ACHN (cell line): ENCODE measurements at regions not wholly inside any gene's neighbourhood (a gene's known extent, or its start where the extent isn't known, plus 50 kb on each side); places are given as distances from the start of the nearest gene placed in this dataset.

Source experiments
- DNase-seq: peaks from one replicate; pipeline ENCODE4 v3.0.0-alpha.2; 2015
- in situ Hi-C: cut with HindIII; loops from 2 replicates; pipeline ENCODE4 v1.10.0; 2017; ENCODE audit warnings: low sequenced_read_pairs, low pct_ligation_motif_present, low pct_unique_long_range_greater_than_20kb

DNA sequence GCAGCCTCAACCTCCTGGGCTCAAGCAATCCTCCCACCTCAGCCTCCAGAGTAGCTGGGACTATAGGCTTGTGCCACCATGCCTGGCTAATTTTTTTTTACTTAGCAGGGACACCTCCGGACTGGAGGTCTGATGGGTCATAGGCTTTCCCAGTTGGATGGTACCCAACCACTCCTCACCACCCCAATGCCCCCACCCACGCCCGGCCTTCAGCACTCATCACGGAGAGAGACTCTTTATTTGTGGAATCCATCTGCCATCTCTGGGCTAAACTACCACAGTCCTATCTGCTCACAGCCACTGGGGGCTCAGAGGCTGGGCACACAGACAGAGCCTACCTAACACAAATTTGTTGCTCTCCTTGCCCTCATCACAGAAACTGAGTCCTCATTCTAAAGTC lies 58.3 kb upstream of the STXBP1 start:
- no peak for DNase-seq
- in situ Hi-C loops: no loop called here

DNA sequence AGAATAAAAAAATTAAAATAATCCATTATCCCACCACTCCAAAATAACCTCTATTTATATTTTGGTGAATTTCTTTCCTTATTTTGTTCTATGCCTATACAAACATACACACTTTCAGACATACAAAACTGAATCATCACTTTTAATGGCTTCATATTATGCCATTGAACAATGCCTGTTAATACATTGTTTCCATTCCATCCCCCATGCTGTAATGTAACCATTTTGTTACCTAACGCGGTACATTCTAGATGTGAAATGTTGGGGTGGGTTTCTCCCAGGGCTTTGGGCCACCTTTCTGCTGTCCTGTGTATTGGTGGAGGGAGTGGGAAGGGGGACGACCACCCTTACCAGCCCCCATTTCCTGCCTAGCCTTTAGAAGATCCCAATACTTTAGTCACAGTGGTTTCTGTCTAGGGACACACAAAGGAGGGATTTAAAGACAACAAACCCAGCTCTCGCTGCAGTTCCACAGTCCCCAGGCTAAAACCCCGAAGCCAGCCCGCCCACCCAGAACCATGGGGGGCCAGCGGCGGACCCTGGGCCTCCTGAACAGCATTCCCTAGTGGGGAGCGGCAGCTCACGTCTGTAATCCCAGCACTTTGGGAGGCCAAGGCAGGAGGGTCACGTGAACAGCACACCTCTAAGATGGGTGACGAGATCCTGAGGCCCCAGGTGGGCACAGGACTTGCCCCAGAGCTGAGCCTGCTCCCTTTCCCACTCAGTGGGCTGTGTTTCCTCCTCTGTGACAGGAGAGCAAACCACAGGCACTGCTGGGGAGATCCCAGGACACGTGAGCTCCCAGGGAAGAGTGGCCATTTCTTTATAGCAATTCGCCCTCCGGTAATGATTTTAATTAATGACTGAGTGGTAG lies 56.9 kb upstream of the STXBP1 start:
- in situ Hi-C loops: no loop called here
- no peak for DNase-seq

DNA sequence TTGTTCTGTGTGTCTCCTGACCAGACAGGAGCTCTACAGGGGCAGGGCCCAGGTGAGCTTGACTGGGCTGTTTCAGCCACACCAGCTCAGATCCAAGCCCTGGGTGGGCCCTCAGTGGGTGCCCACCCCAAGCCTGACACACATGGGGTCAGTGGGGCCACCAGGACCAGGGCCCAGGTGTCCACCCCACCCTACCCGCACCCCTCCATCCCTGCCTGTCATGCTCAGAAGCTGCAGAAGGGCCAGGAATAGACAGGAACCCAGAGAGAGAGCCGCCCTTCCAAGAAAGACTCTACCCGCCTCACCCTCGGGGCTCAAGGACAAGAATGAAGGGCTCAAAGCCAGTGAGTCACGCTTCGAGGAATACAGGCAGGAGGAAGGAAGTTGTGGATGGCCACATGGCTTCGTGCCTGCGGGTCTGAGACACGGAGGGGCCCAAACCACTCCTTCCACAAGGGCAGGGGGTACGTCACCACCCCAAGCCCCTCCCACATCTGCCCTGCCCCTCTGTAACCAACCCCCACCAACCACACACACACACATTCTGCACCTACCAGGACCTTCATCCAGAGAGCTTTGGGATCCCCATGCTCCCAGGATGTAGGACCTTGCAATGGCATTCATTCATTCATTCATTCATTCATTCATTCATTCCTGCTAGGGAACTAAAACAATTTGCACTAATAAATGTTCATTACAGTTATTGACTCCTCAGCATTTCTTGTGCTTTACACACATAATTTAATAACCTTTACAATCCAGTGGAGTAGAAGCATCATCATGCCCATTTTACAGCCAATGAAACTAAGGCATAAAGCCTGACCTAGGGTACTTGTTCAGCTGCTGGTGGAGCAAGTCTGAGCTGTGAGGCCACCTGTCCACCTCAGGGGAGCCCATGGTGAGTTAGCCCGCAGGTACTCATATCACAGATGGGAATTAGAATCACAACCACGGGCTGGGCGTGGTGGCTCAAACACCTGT lies 55.9 kb upstream of the STXBP1 start:
- in situ Hi-C loops: no loop called here
- DNase-seq: peak; percentile 87

DNA sequence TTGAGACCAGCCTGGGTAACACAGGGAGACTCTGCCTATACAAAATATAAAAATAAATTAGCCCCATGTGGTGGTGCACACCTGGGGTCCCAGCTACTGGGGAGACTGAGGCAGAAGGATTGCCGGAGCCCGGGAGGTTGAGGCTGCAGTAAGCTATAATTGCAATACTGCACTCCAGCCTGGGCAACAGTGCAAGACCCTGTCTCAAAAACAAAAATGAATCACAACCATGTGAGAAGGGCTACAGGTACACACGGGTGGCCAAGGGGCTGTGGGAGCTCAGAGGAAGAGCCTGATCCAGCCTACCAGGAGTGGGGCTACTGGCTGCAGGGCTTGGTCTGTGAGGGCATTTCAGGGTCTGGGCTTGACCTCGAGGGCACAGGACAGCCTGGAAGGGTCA lies 55.2 kb upstream of the STXBP1 start:
- DNase-seq: no peak
- in situ Hi-C loops: no loop called here

DNA sequence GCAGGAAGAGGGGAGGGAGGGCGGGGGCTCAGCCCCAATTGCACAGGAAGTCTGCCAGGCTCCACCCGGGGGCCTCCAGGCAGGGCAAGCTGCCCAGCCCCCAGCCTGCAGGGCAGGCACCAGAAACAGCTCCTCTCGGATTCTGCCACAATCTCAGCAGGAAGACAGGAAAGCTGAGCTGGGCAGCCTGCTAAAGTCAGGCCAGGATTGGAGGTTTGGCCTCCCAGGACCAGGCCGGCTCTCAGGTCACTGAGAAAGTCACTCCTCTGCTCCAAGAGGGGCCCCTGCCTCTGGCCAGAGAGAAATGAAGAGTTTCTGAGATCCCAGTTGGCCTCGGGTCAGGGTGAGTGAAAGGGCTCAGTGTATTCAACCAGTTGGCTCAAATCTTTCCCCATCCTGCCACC lies 54.6 kb upstream of the STXBP1 start:
- DNase-seq: no peak
- in situ Hi-C loops: no loop called here

DNA sequence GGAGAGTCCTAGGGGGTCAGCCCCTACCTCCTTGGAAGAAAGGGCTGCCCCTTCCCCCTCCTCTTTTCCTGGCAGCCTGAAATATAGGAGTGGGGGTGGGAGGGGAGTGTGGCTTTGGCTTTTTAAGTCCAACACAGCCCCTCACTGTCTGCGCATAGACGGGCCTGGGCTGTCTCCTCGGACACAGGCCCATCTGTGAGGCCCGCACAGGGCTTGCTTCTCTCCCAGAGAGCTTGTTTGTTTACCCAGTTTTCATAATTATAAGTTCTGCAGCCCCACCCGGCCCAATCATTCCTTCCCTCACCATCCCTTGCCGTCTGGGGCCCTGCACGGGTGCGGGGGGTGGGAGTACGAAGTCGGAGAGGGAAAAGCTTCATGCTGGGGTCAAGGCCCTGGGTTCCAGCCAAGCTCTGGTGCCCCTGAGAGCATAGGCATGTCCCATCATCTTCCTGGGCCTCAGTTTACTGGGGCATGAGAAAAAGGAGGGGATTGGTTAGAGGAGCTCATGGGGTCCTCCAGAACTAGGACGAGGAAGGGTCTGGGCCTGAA lies 54.0 kb upstream of the STXBP1 start:
- no peak for DNase-seq
- in situ Hi-C loops: no loop called here

DNA sequence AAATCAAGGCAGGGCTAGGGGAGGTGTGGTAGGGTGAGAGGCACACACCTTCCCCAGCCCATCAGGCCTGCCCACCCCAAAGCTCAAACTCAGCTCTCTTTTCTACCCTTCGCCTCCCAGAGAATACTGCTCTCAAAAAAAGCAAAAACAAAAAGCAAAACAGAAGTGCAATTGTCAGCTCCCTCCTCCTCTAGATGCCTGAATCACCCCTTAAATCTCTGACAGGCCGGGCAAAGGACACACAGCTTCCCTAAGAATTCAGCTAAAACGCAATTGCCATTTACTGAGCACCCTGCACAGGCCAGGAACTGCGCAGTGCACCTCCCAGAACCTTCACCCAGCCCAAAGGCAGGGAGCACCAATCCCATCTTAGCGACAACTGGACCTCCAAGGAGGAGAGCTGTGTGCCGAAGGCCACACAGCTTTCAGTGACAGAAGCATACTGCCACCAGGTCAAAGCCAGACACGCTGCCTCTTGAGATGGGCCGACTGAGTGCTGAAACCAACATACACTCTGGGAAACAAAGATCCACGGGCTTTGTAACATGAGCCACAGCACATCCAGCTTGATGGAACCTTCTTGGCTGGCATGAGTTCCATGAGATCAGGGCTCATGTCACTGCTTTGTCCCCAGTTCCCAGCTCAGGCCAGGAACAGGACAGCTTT lies 53.4 kb upstream of the STXBP1 start:
- in situ Hi-C loops: no loop called here
- DNase-seq: no peak

DNA sequence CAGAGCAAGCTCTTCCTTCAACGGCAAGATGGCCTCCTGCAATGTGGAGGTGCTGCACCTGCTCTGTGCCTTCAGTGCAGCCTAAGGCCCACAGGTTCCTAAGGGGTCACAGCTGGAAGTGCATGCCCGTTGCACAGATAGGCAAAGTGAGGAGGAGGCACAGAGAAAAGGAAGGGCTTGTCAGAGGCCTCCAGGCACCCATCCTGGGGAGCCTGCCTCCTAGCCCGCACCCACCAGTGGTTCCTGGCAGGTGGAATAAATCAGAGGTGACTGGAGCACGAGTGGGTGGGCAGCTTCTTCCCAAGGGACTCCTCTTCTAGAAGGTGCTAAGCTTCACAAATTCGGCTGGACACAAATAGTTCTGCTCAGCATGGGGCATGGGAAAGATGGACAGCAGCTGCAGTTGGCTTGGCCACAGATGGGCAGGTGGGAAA lies 52.8 kb upstream of the STXBP1 start:
- in situ Hi-C loops: no loop called here
- DNase-seq: no peak

DNA sequence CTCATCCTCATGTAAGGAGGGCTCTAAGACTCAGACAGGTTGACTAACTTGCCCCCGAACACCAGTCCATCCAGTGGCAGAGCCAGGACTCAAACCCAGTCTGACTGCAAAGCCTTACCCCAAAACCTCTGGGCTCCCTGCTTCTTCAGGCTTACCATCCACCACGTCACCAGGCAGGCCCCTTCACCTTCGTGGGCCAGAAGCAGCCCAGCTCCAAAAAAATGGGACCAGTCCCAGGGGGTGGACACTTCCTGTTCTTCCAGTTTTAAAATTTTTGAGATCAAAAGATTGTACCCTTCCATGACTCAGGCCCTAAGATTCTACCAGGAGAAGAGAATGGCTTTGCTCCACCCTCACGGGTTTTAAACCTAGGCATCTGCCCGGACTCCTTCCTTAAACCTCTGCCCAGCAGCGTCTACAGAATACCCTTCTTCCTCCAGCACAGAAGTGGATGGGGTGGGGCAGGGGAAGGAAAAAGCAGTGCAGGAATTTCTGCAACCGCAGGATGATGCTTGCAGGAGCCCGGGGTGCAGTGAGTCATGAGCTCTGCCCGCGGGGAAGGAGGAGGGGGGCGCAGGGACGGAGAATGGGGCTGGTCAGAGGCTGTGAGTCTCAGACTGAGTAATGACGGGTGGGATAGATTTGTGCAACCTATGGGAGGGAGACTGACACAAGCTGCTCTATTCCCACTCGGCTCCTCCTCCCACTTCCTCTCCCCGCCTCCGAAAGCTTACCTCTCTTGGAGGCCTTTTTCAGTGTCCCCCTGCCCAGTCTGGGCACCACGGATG lies 50.4 kb upstream of the STXBP1 start:
- peak; percentile 95 for DNase-seq
- in situ Hi-C loops: no loop called here
